Osteoblast (primary cell): ENCODE measurements at regions not wholly inside any gene's neighbourhood (a gene's known extent, or its start where the extent isn't known, plus 50 kb on each side); places are given as distances from the start of the nearest gene placed in this dataset.

Experiments used
- DNase-seq: peaks from one replicate; pipeline ENCODE4 v3.0.0; 2011; ENCODE audit warnings: low spot score, mixed read lengths; ENCODE audit not compliant: insufficient read length; ENCODE audit errors: missing footprints
- H2AFZ ChIP-seq: 2 replicates; pipeline ENCODE4 v1.6.0; 2011; ENCODE audit warnings: mild to moderate bottlenecking, low read length
- H3K27ac ChIP-seq: 2 replicates; pipeline ENCODE4 v1.5.1; 2011; ENCODE audit warnings: mild to moderate bottlenecking, low read depth, low read length, moderate library complexity
- H3K27me3 ChIP-seq: 2 replicates; pipeline ENCODE4 v1.6.0; 2012; ENCODE audit warnings: mild to moderate bottlenecking, control low read depth, inconsistent platforms, low read length, moderate library complexity; ENCODE audit not compliant: insufficient read depth
- H3K36me3 ChIP-seq: 2 replicates; pipeline ENCODE4 v1.5.1; 2011; ENCODE audit warnings: mild to moderate bottlenecking, low read length, control low read depth, moderate library complexity; ENCODE audit not compliant: insufficient read depth
- H3K4me1 ChIP-seq: 2 replicates; pipeline ENCODE4 v1.5.1; 2011; ENCODE audit warnings: mild to moderate bottlenecking, low read length, control low read depth, moderate library complexity; ENCODE audit not compliant: insufficient read depth
- H3K4me2 ChIP-seq: 2 replicates; pipeline ENCODE4 v1.6.0; 2011; ENCODE audit warnings: mild to moderate bottlenecking, low read length; ENCODE audit not compliant: insufficient read depth
- H3K4me3 ChIP-seq: fragments of 200-600 bp; sonication (generic); 3 replicates; pipeline ENCODE4 v1.5.1; 2012; ENCODE audit warnings: mild to moderate bottlenecking, low read length, inconsistent platforms; ENCODE audit not compliant: insufficient read depth
- H3K79me2 ChIP-seq: 2 replicates; pipeline ENCODE4 v1.6.0; 2012; ENCODE audit warnings: mild to moderate bottlenecking, low read length, control low read depth, inconsistent platforms; ENCODE audit not compliant: insufficient read depth
- H3K9me3 ChIP-seq: 2 replicates; pipeline ENCODE4 v1.5.1; 2011; ENCODE audit warnings: low read depth, low read length, control low read depth
- H4K20me1 ChIP-seq: 2 replicates; pipeline ENCODE4 v1.6.0; 2012; ENCODE audit warnings: mild to moderate bottlenecking, low read length, control low read depth; ENCODE audit not compliant: insufficient read depth
- CTCF ChIP-seq: IDR thresholded peaks from 2 replicates; pipeline ENCODE4 v1.5.1; 2011; ENCODE audit warnings: mild to moderate bottlenecking, low read depth, low read length, moderate library complexity; ENCODE audit errors: extremely low read depth

GRCh38 chr12:65656156-65656882 lies 168.0 kb upstream of the HMGA2 start:
- Histone ChIP-seq H3K36me3 (no peaks in the 10 kb centered on the region), H3K79me2 (no peaks in the 10 kb centered on the region), H4K20me1 (no peaks in the 10 kb centered on the region), H3K4me3 (no peak overlapping the region), H3K4me2 (peak overlapping the region; percentile 24), H3K4me1 (peaks cover 31% of the 10 kb centered on the region), H3K27me3 (no peaks in the 10 kb centered on the region), H3K9me3 (no peaks in the 10 kb centered on the region), H3K27ac (peak overlapping the region; percentile 97), H2AFZ (no peak overlapping the region)
- peak; percentile 60 for DNase-seq
- TF ChIP-seq CTCF, result no peak

- no peaks in the 10 kb centered on the region for H3K36me3 ChIP-seq
- no peak for TF ChIP-seq CTCF
- H3K4me2 ChIP-seq, result peak overlapping the region; percentile 24
Measured at GRCh38 chr12:65656891-65657351, 167.4 kb upstream of the HMGA2 start.

GRCh38 chr12:65657635-65658034 lies 166.6 kb upstream of the HMGA2 start:
- Histone ChIP-seq H2AFZ (no peak overlapping the region), H3K36me3 (no peaks in the 10 kb centered on the region), H3K4me3 (no peak overlapping the region), H3K79me2 (no peaks in the 10 kb centered on the region), H3K4me1 (peaks cover 31% of the 10 kb centered on the region), H3K4me2 (peak overlapping the region; percentile 1), H4K20me1 (no peaks in the 10 kb centered on the region), H3K27ac (peak overlapping the region; percentile 97), H3K9me3 (no peaks in the 10 kb centered on the region), H3K27me3 (no peaks in the 10 kb centered on the region)
- no peak for TF ChIP-seq CTCF
- DNase-seq, result peak; percentile 15

More at GRCh38 chr12:65656891-65657351, 167.4 kb upstream of the HMGA2 start:
- Histone ChIP-seq H4K20me1 (no peaks in the 10 kb centered on the region), H3K27me3 (no peaks in the 10 kb centered on the region), H2AFZ (no peak overlapping the region), H3K4me1 (peaks cover 31% of the 10 kb centered on the region), H3K79me2 (no peaks in the 10 kb centered on the region), H3K27ac (peak overlapping the region; percentile 97), H3K4me3 (no peak overlapping the region), H3K9me3 (no peaks in the 10 kb centered on the region)
- peak; percentile 78 for DNase-seq

GRCh38 chr12:65658360-65658759 lies 165.9 kb upstream of the HMGA2 start:
- H3K4me2 ChIP-seq, result no peak overlapping the region
- no peaks in the 10 kb centered on the region for H4K20me1 ChIP-seq
- peak overlapping the region; percentile 97 for H3K27ac ChIP-seq
- no peak for DNase-seq
- H3K27me3 ChIP-seq, result no peaks in the 10 kb centered on the region
- no peaks in the 10 kb centered on the region for H3K36me3 ChIP-seq
- H3K4me1 ChIP-seq, result peaks cover 34% of the 10 kb centered on the region
- H3K9me3 ChIP-seq, result no peaks in the 10 kb centered on the region
- no peaks in the 10 kb centered on the region for H3K79me2 ChIP-seq
- no peak overlapping the region for H3K4me3 ChIP-seq
- H2AFZ ChIP-seq, result no peak overlapping the region
- TF ChIP-seq CTCF, result no peak
